Neural cell (in vitro differentiated cells): ENCODE measurements at regions not wholly inside any gene's neighbourhood (a gene's known extent, or its start where the extent isn't known, plus 50 kb on each side); places are given as distances from the start of the nearest gene placed in this dataset.

Experiments used
- H2AFZ ChIP-seq: fragments of 200-600, 300-800 bp; sonication (generic), shearing (Covaris generic); 2 replicates; pipeline ENCODE4 v1.6.0; 2014; ENCODE audit warnings: low read depth, mild to moderate bottlenecking, antibody characterized with exemption, low read length, moderate library complexity
- H3F3A ChIP-seq: fragments of 200-600 bp; shearing (Covaris generic); 2 replicates; pipeline ENCODE4 v1.6.1; 2016; ENCODE audit warnings: mild to moderate bottlenecking, moderate library complexity, mixed read lengths, antibody characterized with exemption, low read length; ENCODE audit not compliant: insufficient read depth, poor library complexity, severe bottlenecking
- H3K27ac ChIP-seq: fragments of 200-600, 300-800 bp; sonication (generic), shearing (Covaris generic); 2 replicates; pipeline ENCODE4 v1.5.1; 2014; ENCODE audit warnings: mild to moderate bottlenecking, low read length, moderate library complexity
- H3K27me3 ChIP-seq: fragments of 300-800, 200-600 bp; sonication (generic), shearing (Covaris generic); 2 replicates; pipeline ENCODE4 v1.6.0; 2014; ENCODE audit warnings: mild to moderate bottlenecking, low read depth, low read length, moderate library complexity; ENCODE audit not compliant: insufficient read depth
- H3K36me3 ChIP-seq: fragments of 300-800, 200-600 bp; sonication (generic), shearing (Covaris generic); 2 replicates; pipeline ENCODE4 v1.5.1; 2014; ENCODE audit warnings: mild to moderate bottlenecking, antibody characterized with exemption, low read length, moderate library complexity; ENCODE audit not compliant: insufficient read depth
- H3K4me2 ChIP-seq: fragments of 300-800, 200-600 bp; sonication (generic), shearing (Covaris generic); 2 replicates; pipeline ENCODE4 v1.6.0; 2014; ENCODE audit warnings: mild to moderate bottlenecking, low read length
- H3K4me3 ChIP-seq: fragments of 300-800, 200-600 bp; sonication (generic), shearing (Covaris generic); 2 replicates; pipeline ENCODE4 v1.5.1; 2014; ENCODE audit warnings: mild to moderate bottlenecking, low read length, moderate library complexity
- H3K79me2 ChIP-seq: fragments of 200-600 bp; shearing (Covaris generic); replicated peaks from 2 replicates; pipeline ENCODE4 v1.6.0; 2014; ENCODE audit warnings: mild to moderate bottlenecking, low read length, moderate library complexity; ENCODE audit not compliant: insufficient read depth
- H3K9ac ChIP-seq: fragments of 300-800, 200-600 bp; sonication (generic), shearing (Covaris generic); 2 replicates; pipeline ENCODE4 v1.6.1; 2016; ENCODE audit warnings: mild to moderate bottlenecking, low read length, mixed read lengths
- H3K9me2 ChIP-seq: fragments of 200-600 bp; shearing (Covaris generic); 2 replicates; pipeline ENCODE4 v1.6.1; 2016; ENCODE audit warnings: mild to moderate bottlenecking, low read length, mixed read lengths; ENCODE audit not compliant: insufficient read depth
- H3K9me3 ChIP-seq: fragments of 200-600, 300-800 bp; sonication (generic), shearing (Covaris generic); 2 replicates; pipeline ENCODE4 v1.6.1; 2016; ENCODE audit warnings: mild to moderate bottlenecking, mixed run types, low read length, moderate library complexity, mixed read lengths
- H4K20me1 ChIP-seq: fragments of 200-600 bp; shearing (Covaris generic); 2 replicates; pipeline ENCODE4 v1.6.1; 2016; ENCODE audit warnings: mild to moderate bottlenecking, mixed run types; ENCODE audit not compliant: insufficient read depth
- CTCF ChIP-seq: fragments of 450-650 bp; IDR thresholded peaks from 2 replicates; pipeline ENCODE4 v1.5.1; 2014; ENCODE audit warnings: antibody characterized with exemption, mild to moderate bottlenecking, moderate library complexity; ENCODE audit not compliant: poor library complexity, severe bottlenecking
- EP300 ChIP-seq: fragments of 450-650 bp; conservative IDR thresholded peaks from 2 replicates; pipeline ENCODE4 v1.6.1; 2014; ENCODE audit warnings: antibody characterized with exemption, mild to moderate bottlenecking, moderate library complexity; ENCODE audit not compliant: poor library complexity, severe bottlenecking
- EZH2 ChIP-seq: fragments of 200-600, 300-800 bp; shearing (Covaris generic), sonication (generic); IDR thresholded peaks from 2 replicates; pipeline ENCODE4 v1.6.1; 2014; ENCODE audit warnings: antibody characterized with exemption, low read length, borderline replicate concordance, mild to moderate bottlenecking; ENCODE audit not compliant: insufficient read depth, poor library complexity, severe bottlenecking
- MXI1 ChIP-seq: fragments of 450-650 bp; conservative IDR thresholded peaks from 2 replicates; pipeline ENCODE4 v1.6.1; 2014; ENCODE audit warnings: antibody characterized with exemption, mild to moderate bottlenecking; ENCODE audit not compliant: poor library complexity, severe bottlenecking
- RAD21 ChIP-seq: fragments of 450-650 bp; conservative IDR thresholded peaks from 2 replicates; pipeline ENCODE4 v1.6.1; 2014; ENCODE audit warnings: antibody characterized with exemption, mild to moderate bottlenecking, moderate library complexity
- REST ChIP-seq: IDR thresholded peaks from 2 replicates; pipeline ENCODE4 v1.6.1; 2012; ENCODE audit warnings: borderline replicate concordance
- SMC3 ChIP-seq: fragments of 450-650 bp; conservative IDR thresholded peaks from 2 replicates; pipeline ENCODE4 v1.6.1; 2014; ENCODE audit warnings: antibody characterized with exemption, mild to moderate bottlenecking, moderate library complexity; ENCODE audit not compliant: poor library complexity
- TAF1 ChIP-seq: IDR thresholded peaks from 2 replicates; pipeline ENCODE4 v1.6.1; 2012; ENCODE audit warnings: low read depth

- no peaks in the 10 kb centered on the region for H3K36me3 ChIP-seq
- H3F3A ChIP-seq, result no peaks in the 10 kb centered on the region
- no peaks in the 10 kb centered on the region for H3K27me3 ChIP-seq
- H2AFZ ChIP-seq, result no peak overlapping the region
- H3K79me2 ChIP-seq, result no peaks in the 10 kb centered on the region
- H3K27ac ChIP-seq, result no peak overlapping the region
- no peak overlapping the region for H3K4me2 ChIP-seq
- H3K4me3 ChIP-seq, result no peak overlapping the region
- no peaks in the 10 kb centered on the region for H3K9me3 ChIP-seq
- H4K20me1 ChIP-seq, result no peaks in the 10 kb centered on the region
- no peak overlapping the region for H3K9ac ChIP-seq
- TF ChIP-seq TAF1, result no peak
- no peak for TF ChIP-seq MXI1
- no peak for TF ChIP-seq RAD21
- no peak for TF ChIP-seq EZH2
- no peak for TF ChIP-seq EP300
- TF ChIP-seq REST, result no peak
- no peak for TF ChIP-seq SMC3
- H3K9me2 ChIP-seq, result no peaks in the 10 kb centered on the region
Measured at GRCh38 chr10:2686691-2687090, 380.7 kb upstream of the PFKP start.

GRCh38 chr10:2682491-2682890 lies 384.9 kb upstream of the PFKP start:
- no peaks in the 10 kb centered on the region for H3K79me2 ChIP-seq
- no peak overlapping the region for H3K4me3 ChIP-seq
- H2AFZ ChIP-seq, result no peak overlapping the region
- H3K9me3 ChIP-seq, result no peaks in the 10 kb centered on the region
- no peak for TF ChIP-seq TAF1
- TF ChIP-seq REST, result no peak
- no peak for TF ChIP-seq EZH2
- no peak for TF ChIP-seq CTCF
- H3K27me3 ChIP-seq, result no peaks in the 10 kb centered on the region
- H3K27ac ChIP-seq, result no peak overlapping the region
- no peaks in the 10 kb centered on the region for H3K9me2 ChIP-seq
- no peak overlapping the region for H3K9ac ChIP-seq
- no peak overlapping the region for H3K4me2 ChIP-seq
- no peaks in the 10 kb centered on the region for H3F3A ChIP-seq
- no peaks in the 10 kb centered on the region for H3K36me3 ChIP-seq
- H4K20me1 ChIP-seq, result no peaks in the 10 kb centered on the region
